H9 (cell line): ENCODE measurements at regions not wholly inside any gene's neighbourhood (a gene's known extent, or its start where the extent isn't known, plus 50 kb on each side); places are given as distances from the start of the nearest gene placed in this dataset.

ENCODE experiments used
- DNase-seq: peaks from one replicate; pipeline ENCODE4 v3.0.0-alpha.2; 2017
- H2AFZ ChIP-seq: one replicate; pipeline ENCODE4 v1.6.1; 2013; ENCODE audit warnings: mild to moderate bottlenecking, low read length, control low read depth, moderate library complexity
- H2AK5ac ChIP-seq: 2 replicates; pipeline ENCODE4 v1.6.1; 2013; ENCODE audit warnings: low read length, control low read depth, mixed read lengths; ENCODE audit not compliant: insufficient read length
- H2BK120ac ChIP-seq: one replicate; pipeline ENCODE4 v1.6.1; 2013; ENCODE audit warnings: low read depth, mild to moderate bottlenecking, low read length, control low read depth, inconsistent platforms; ENCODE audit not compliant: poor library complexity, severe bottlenecking
- H2BK12ac ChIP-seq: 2 replicates; pipeline ENCODE4 v1.6.1; 2013; ENCODE audit warnings: low read length, control low read depth, mixed read lengths, low read depth; ENCODE audit not compliant: insufficient read length
- H2BK15ac ChIP-seq: 2 replicates; pipeline ENCODE4 v1.6.1; 2013; ENCODE audit warnings: low read depth, low read length, control low read depth
- H2BK20ac ChIP-seq: one replicate; pipeline ENCODE4 v1.6.1; 2013; ENCODE audit warnings: low read depth, mild to moderate bottlenecking, low read length, control low read depth, inconsistent platforms; ENCODE audit not compliant: poor library complexity, severe bottlenecking
- H2BK5ac ChIP-seq: 2 replicates; pipeline ENCODE4 v1.6.1; 2013; ENCODE audit warnings: low read length, control low read depth, mixed read lengths; ENCODE audit not compliant: insufficient read length
- H3K14ac ChIP-seq: 2 replicates; pipeline ENCODE4 v1.6.1; 2013; ENCODE audit warnings: low read length, control low read depth; ENCODE audit not compliant: insufficient read depth
- H3K18ac ChIP-seq: 2 replicates; pipeline ENCODE4 v1.6.1; 2013; ENCODE audit warnings: low read depth, mild to moderate bottlenecking, mixed read lengths, low read length, control low read depth; ENCODE audit not compliant: insufficient read length
- H3K23ac ChIP-seq: 2 replicates; pipeline ENCODE4 v1.6.1; 2013; ENCODE audit warnings: low read length, control low read depth, mixed read lengths, low read depth; ENCODE audit not compliant: insufficient read length
- H3K23me2 ChIP-seq: 2 replicates; pipeline ENCODE4 v1.6.1; 2013; ENCODE audit warnings: low read depth, mild to moderate bottlenecking, mixed read lengths, low read length, control low read depth; ENCODE audit not compliant: insufficient read length, poor library complexity, severe bottlenecking
- H3K27ac ChIP-seq: 2 replicates; pipeline ENCODE4 v1.5.1; 2013; ENCODE audit warnings: low read length, control low read depth, mixed read lengths, low read depth; ENCODE audit not compliant: insufficient read length
- H3K27me3 ChIP-seq: 2 replicates; pipeline ENCODE4 v1.6.1; 2013; ENCODE audit warnings: low read length, control low read depth, inconsistent platforms; ENCODE audit not compliant: insufficient read depth
- H3K4ac ChIP-seq: 2 replicates; pipeline ENCODE4 v1.6.1; 2013; ENCODE audit warnings: low read depth, mild to moderate bottlenecking, control low read depth, inconsistent platforms, low read length, moderate library complexity
- H3K4me1 ChIP-seq: 2 replicates; pipeline ENCODE4 v1.6.1; 2013; ENCODE audit warnings: low read length, control low read depth, inconsistent platforms; ENCODE audit not compliant: insufficient read depth
- H3K4me2 ChIP-seq: 2 replicates; pipeline ENCODE4 v1.6.1; 2013; ENCODE audit warnings: low read length, control low read depth, mixed read lengths; ENCODE audit not compliant: insufficient read length, insufficient read depth
- H3K56ac ChIP-seq: 2 replicates; pipeline ENCODE4 v1.6.1; 2013; ENCODE audit warnings: low read depth, mild to moderate bottlenecking, mixed read lengths, low read length, control low read depth; ENCODE audit not compliant: insufficient read length
- H3K79me1 ChIP-seq: 2 replicates; pipeline ENCODE4 v1.6.1; 2013; ENCODE audit warnings: low read depth, mild to moderate bottlenecking, moderate library complexity, low read length, control low read depth, inconsistent platforms; ENCODE audit not compliant: insufficient read depth, poor library complexity, severe bottlenecking
- H3K79me2 ChIP-seq: 2 replicates; pipeline ENCODE4 v1.6.1; 2013; ENCODE audit warnings: low read length, control low read depth, inconsistent platforms; ENCODE audit not compliant: insufficient read depth
- H3K9ac ChIP-seq: 2 replicates; pipeline ENCODE4 v1.6.1; 2013; ENCODE audit warnings: low read length, control low read depth, mixed read lengths; ENCODE audit not compliant: insufficient read length; ENCODE audit errors: extremely low read depth
- H3K9me3 ChIP-seq: one replicate; pipeline ENCODE4 v1.6.1; 2013; ENCODE audit warnings: low read depth, low read length, inconsistent platforms; ENCODE audit not compliant: control insufficient read depth
- H3T11ph ChIP-seq: one replicate; pipeline ENCODE4 v1.6.1; 2013; ENCODE audit warnings: mild to moderate bottlenecking, low read length, control low read depth, inconsistent platforms
- H4K20me1 ChIP-seq: one replicate; pipeline ENCODE4 v1.6.1; 2013; ENCODE audit not compliant: control insufficient read depth, insufficient read length, insufficient read depth
- H4K5ac ChIP-seq: 2 replicates; pipeline ENCODE4 v1.6.1; 2013; ENCODE audit warnings: low read depth, mild to moderate bottlenecking, mixed read lengths, low read length, control low read depth; ENCODE audit not compliant: insufficient read length
- H4K8ac ChIP-seq: replicated peaks from 2 replicates; pipeline ENCODE4 v1.6.1; 2013; ENCODE audit warnings: low read length, control low read depth, mixed read lengths, low read depth; ENCODE audit not compliant: insufficient read length
- H4K91ac ChIP-seq: 2 replicates; pipeline ENCODE4 v1.6.1; 2013; ENCODE audit warnings: low read depth, mild to moderate bottlenecking, moderate library complexity, mixed read lengths, low read length, control low read depth; ENCODE audit not compliant: insufficient read length
- H3K27ac Mint-ChIP-seq, 3 experiments: 2 replicates in 2 of 3; 3 replicates in 1 of 3; pipeline ENCODE4 v1.8.0; 2020 to 2021; ENCODE audit warnings: mixed read lengths in 3 of 3, mild to moderate bottlenecking in 1 of 3, moderate library complexity in 1 of 3
- H3K27me3 Mint-ChIP-seq: 2 replicates; pipeline ENCODE4 v1.8.0; 2021; ENCODE audit warnings: low read depth, mild to moderate bottlenecking, moderate library complexity, mixed read lengths
- H3K36me3 Mint-ChIP-seq, 3 experiments: 2 replicates in 2 of 3; 3 replicates in 1 of 3; pipeline ENCODE4 v1.8.0; 2020 to 2021; ENCODE audit warnings: low read depth in 3 of 3, mixed read lengths in 3 of 3; ENCODE audit not compliant: insufficient read depth in 1 of 3
- H3K4me1 Mint-ChIP-seq, 2 experiments: 2 replicates each; pipeline ENCODE4 v1.8.0; 2020; ENCODE audit warnings: mixed read lengths in 2 of 2
- H3K4me3 Mint-ChIP-seq, 2 experiments: 2 replicates in 1 of 2; 3 replicates in 1 of 2; pipeline ENCODE4 v1.8.0; 2020 to 2021; ENCODE audit warnings: mild to moderate bottlenecking in 2 of 2, mixed read lengths in 2 of 2, moderate library complexity in 1 of 2
- H3K9me3 Mint-ChIP-seq, 2 experiments: 2 replicates in 1 of 2; 3 replicates in 1 of 2; pipeline ENCODE4 v1.8.0; 2020; ENCODE audit warnings: mild to moderate bottlenecking in 2 of 2, mixed read lengths in 2 of 2, moderate library complexity in 1 of 2
- WGBS: extraction: QIAGEN DNeasy Blood & Tissue Kit; methylation state at CpG from one replicate; pipeline ENCODE4 v1.1.7; 2013; ENCODE audit warnings: missing lambda C conversion rate, low lambda C conversion rate, mixed read lengths; ENCODE audit not compliant: insufficient read length; ENCODE audit errors: extremely low coverage; 5-methylcytosine and 5-hydroxymethylcytosine counted together
- TF ChIP-seq, protein P1 (sequence below): fragments of 200-600 bp; sonication (generic); conservative IDR thresholded peaks from 3 replicates; pipeline ENCODE4 v1.8.0; 2021; ENCODE audit warnings: antibody characterized with exemption, mild to moderate bottlenecking

DNA sequence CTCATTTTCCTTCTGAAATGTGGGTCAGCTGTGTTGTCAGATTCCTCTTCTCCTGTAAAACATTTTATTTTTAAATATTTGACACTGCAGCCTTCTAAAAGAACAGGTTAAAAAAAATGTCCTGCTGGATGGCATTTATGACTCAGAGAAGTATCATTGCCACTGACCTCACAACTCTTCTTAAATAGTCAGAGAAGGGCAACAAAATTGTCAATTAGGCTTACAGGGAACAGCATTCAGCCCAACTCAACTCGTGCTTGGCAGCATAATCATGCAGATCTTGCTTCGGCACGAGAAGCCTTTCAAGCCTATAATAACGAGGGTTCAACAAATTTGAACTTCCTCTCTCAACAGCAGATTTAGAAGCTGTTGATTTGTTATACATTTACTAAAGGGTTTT, 296.7 kb upstream of the DACH1 start:
- H4K8ac ChIP-seq = no peak overlapping the region
- H3K4me2 ChIP-seq = no peak overlapping the region
- H3K27me3 ChIP-seq = no peaks in the 10 kb centered on the region
- H3K4me1 ChIP-seq = no peaks in the 10 kb centered on the region
- H3K56ac ChIP-seq = no peak overlapping the region
- H3K4ac ChIP-seq = no peak overlapping the region
- H3K79me1 ChIP-seq = no peaks in the 10 kb centered on the region
- Mint-ChIP-seq H3K4me3 (no peak overlapping the region), H3K9me3 (no peaks in the 10 kb centered on the region), H3K36me3 (no peaks in the 10 kb centered on the region), H3K4me1 (peaks cover 0 to 3% of the 10 kb centered on the region in 2 experiments; a peak in 1 of 4 replicates), H3K27ac (no peak overlapping the region), H3K27me3 (no peaks in the 10 kb centered on the region)
- H2BK5ac ChIP-seq = no peak overlapping the region
- no peaks in the 10 kb centered on the region for H4K20me1 ChIP-seq
- no peaks in the 10 kb centered on the region for H3K23me2 ChIP-seq
- H3K9ac ChIP-seq = no peak overlapping the region
- H3K23ac ChIP-seq = no peak overlapping the region
- WGBS = no CpG with 5 or more reads among the region's 4 CpGs
- no peak overlapping the region for H2BK15ac ChIP-seq
- H3T11ph ChIP-seq = no peak overlapping the region
- no peak overlapping the region for H2AK5ac ChIP-seq
- no peak overlapping the region for H3K14ac ChIP-seq
- no peak overlapping the region for H3K18ac ChIP-seq
- H3K9me3 ChIP-seq = no peaks in the 10 kb centered on the region
- no peaks in the 10 kb centered on the region for H3K79me2 ChIP-seq
- no peak overlapping the region for H3K27ac ChIP-seq
- DNase-seq = no peak
- TF ChIP-seq, protein P1, sequence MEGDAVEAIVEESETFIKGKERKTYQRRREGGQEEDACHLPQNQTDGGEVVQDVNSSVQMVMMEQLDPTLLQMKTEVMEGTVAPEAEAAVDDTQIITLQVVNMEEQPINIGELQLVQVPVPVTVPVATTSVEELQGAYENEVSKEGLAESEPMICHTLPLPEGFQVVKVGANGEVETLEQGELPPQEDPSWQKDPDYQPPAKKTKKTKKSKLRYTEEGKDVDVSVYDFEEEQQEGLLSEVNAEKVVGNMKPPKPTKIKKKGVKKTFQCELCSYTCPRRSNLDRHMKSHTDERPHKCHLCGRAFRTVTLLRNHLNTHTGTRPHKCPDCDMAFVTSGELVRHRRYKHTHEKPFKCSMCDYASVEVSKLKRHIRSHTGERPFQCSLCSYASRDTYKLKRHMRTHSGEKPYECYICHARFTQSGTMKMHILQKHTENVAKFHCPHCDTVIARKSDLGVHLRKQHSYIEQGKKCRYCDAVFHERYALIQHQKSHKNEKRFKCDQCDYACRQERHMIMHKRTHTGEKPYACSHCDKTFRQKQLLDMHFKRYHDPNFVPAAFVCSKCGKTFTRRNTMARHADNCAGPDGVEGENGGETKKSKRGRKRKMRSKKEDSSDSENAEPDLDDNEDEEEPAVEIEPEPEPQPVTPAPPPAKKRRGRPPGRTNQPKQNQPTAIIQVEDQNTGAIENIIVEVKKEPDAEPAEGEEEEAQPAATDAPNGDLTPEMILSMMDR = no peak
- no peak overlapping the region for H2BK12ac ChIP-seq
- H4K5ac ChIP-seq = peak overlapping the region; percentile 20
- H2BK120ac ChIP-seq = no peak overlapping the region
- no peak overlapping the region for H2BK20ac ChIP-seq
- no peak overlapping the region for H4K91ac ChIP-seq
- H2AFZ ChIP-seq = no peak overlapping the region
